Esophagus muscularis mucosa (tissue), 4 donors: ENCODE measurements at regions not wholly inside any gene's neighbourhood (a gene's known extent, or its start where the extent isn't known, plus 50 kb on each side); places are given as distances from the start of the nearest gene placed in this dataset.
A peak's percentile ranks its signal among the peaks of the same experiment; 100 is the strongest.

ENCODE experiments used
- DNase-seq: peaks from one replicate; pipeline ENCODE4 v3.0.0-alpha.2; 2017; ENCODE audit errors: extremely low spot score
- H3K27ac ChIP-seq, 4 donors: fragments of 200-600 bp; sonication (generic); replicated peaks in 1 of 4; 1 replicate in 3 of 4; 2 replicates in 1 of 4; pipeline ENCODE4 v1.5.1; 2016 to 2019; ENCODE audit warnings: mild to moderate bottlenecking in 1 of 4
- H3K27me3 ChIP-seq, 4 donors: fragments of 200-600 bp; sonication (generic); one replicate each; pipeline versions ENCODE4 v1.5.1 to v1.6.0; 2016 to 2019
- H3K36me3 ChIP-seq, 4 donors: fragments of 200-600 bp; sonication (generic); one replicate each; pipeline ENCODE4 v1.5.1; 2016 to 2019
- H3K4me1 ChIP-seq, 4 donors: fragments of 200-600 bp; sonication (generic); one replicate each; pipeline ENCODE4 v1.5.1; 2016 to 2019
- H3K4me3 ChIP-seq, 4 donors: fragments of 200-600 bp; sonication (generic); 1 replicate in 2 of 4; 2 replicates in 2 of 4; pipeline ENCODE4 v1.5.1; 2016 to 2019; ENCODE audit warnings: mild to moderate bottlenecking in 4 of 4, moderate library complexity in 1 of 4
- H3K9me3 ChIP-seq, 4 donors: fragments of 200-600 bp; sonication (generic); 1 replicate in 3 of 4; 2 replicates in 1 of 4; pipeline ENCODE4 v1.5.1; 2016 to 2019
- CTCF ChIP-seq, 3 experiments: fragments of 200-600 bp in 2 of 3; fragments of 450-650 bp in 1 of 3; sonication (generic) in 2 of 3; IDR thresholded peaks; one replicate each; pipeline ENCODE4 v1.5.1; 2017 to 2019; ENCODE audit warnings: antibody characterized with exemption in 3 of 3, mild to moderate bottlenecking in 2 of 3, moderate library complexity in 1 of 3
- EP300 ChIP-seq: sonication (generic); formaldehyde crosslinking; IDR thresholded peaks from one replicate; pipeline ENCODE4 v1.6.1; 2017; ENCODE audit warnings: antibody characterized with exemption
- POLR2A ChIP-seq: fragments of 450-650 bp; IDR thresholded peaks from one replicate; pipeline ENCODE4 v1.6.1; 2017; ENCODE audit warnings: antibody characterized with exemption, moderate library complexity, mild to moderate bottlenecking, low read depth
- POLR2AphosphoS5 ChIP-seq, 2 donors: sonication (generic); formaldehyde crosslinking; IDR thresholded peaks; one replicate each; pipeline ENCODE4 v1.6.1; 2017; ENCODE audit warnings: antibody characterized with exemption in 2 of 2
- WGBS: methylation state at CpG from one replicate; pipeline ENCODE4 v1.1.5; 2018; 5-methylcytosine and 5-hydroxymethylcytosine counted together
- intact Hi-C: fragments of 100-400 bp; cut with DNase I; formaldehyde crosslinking; loops from one replicate; pipeline ENCODE4 v1.15.1; 2023

DNA sequence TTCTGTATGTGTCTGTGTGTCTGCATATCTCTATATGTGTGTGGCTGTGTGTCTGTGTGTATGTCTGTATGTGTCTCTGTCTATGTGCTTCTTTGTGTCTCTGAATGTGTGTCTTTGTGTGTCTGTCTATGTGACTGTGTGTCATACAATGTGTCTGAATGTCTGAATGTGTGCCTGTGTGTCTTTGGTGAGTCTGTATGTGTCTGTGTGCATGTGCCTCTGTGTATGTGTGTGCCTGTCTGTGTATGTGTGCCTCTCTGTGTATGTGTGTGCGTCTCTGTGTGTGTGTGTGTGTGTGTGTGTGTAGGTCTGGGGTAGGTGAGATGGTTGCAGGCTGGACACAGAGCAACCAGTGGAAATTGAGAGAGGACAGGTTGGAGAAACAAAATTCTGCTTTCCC is 435.3 kb downstream of the ARHGEF28 start:
- Histone ChIP-seq H3K4me1 (no peaks in the 10 kb centered on the region), H3K27ac (no peak overlapping the region), H3K36me3 (no peaks in the 10 kb centered on the region), H3K4me3 (no peak overlapping the region), H3K27me3 (no peaks in the 10 kb centered on the region), H3K9me3 (no peaks in the 10 kb centered on the region)
- intact Hi-C loops: no loop called here
- no peak for DNase-seq
- 86% methylated on average over 1 of the region's 1 CpG for WGBS
- TF ChIP-seq POLR2A (no peak), EP300 (no peak), CTCF (IDR thresholded peaks at IDR 0.05) (no peak), POLR2AphosphoS5 (IDR thresholded peaks at IDR 0.05) (no peak)

DNA sequence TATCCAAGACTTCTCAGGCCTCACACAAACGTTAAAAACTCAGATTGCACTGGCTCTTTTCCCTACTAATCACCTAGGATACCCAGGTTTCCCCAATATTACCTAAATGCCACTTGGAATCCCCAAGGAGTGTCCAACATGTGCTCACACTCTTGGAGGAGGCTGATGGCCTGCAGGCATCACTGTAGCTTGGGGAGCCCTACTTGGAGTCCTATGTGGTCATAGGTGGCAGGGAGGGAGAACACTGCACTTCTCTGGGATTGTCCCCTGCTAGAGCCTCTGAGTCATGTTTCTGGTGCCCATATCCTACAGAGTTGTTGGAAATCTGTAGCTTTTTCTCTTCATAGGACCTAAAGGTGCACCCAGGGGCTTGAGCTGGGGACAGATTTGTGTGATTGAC is 433.7 kb downstream of the ARHGEF28 start:
- no peak for DNase-seq
- Histone ChIP-seq H3K4me3 (no peak overlapping the region), H3K9me3 (no peaks in the 10 kb centered on the region), H3K27me3 (no peaks in the 10 kb centered on the region), H3K36me3 (no peaks in the 10 kb centered on the region), H3K27ac (no peak overlapping the region), H3K4me1 (no peaks in the 10 kb centered on the region)
- WGBS: 61% methylated on average over 1 of the region's 1 CpG
- TF ChIP-seq POLR2AphosphoS5 (IDR thresholded peaks at IDR 0.05) (no peak), EP300 (no peak), POLR2A (no peak), CTCF (IDR thresholded peaks at IDR 0.05) (no peak)
- intact Hi-C loops: no loop called here

- intact Hi-C loops: no loop called here
- TF ChIP-seq EP300 (no peak), POLR2AphosphoS5 (IDR thresholded peaks at IDR 0.05) (no peak), CTCF (IDR thresholded peaks at IDR 0.05) (peak; percentile 15 to 31 (median 22)), POLR2A (no peak)
- no peaks in the 10 kb centered on the region for H3K9me3 ChIP-seq
Measured at GRCh38 chr5:74056789-74057164, 430.8 kb downstream of the ARHGEF28 start.

DNA sequence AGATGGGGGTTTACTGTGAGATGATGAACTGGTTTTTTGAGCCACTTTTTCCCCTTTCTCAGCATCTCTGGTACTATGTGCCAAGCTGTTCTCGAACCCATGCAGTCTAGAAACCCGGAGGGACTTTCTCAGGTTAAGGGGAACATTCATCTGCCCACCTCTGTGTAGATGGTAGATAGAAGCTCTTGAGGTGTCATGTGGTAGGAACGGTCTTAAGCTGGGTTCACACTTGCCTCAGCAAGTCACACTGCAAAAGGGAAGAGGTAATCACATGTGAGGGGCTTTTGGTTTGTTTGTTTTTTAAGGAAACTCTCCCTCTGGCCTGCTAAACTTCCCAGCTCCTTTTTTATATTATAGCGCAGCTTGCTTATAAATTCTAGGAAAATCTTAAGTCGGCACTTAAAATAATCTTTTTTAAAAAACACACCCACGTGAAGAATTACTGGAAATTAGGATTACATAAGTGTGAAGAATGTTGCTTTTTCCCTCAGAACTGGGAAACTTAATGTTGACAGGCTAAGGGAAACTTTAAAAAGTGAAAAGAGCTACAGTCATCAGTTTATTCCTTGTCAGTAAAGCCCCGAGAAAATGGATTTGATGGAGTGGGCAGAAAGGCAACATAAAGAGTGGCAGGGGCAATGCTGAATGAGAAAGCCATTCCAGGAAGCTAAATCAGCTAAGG is 430.3 kb downstream of the ARHGEF28 start:
- Histone ChIP-seq H3K27me3 (no peaks in the 10 kb centered on the region), H3K36me3 (no peaks in the 10 kb centered on the region), H3K27ac (no peak overlapping the region), H3K4me3 (no peak overlapping the region), H3K9me3 (no peaks in the 10 kb centered on the region), H3K4me1 (no peaks in the 10 kb centered on the region)
- no peak for TF ChIP-seq POLR2A
- TF ChIP-seq EP300: no peak
- TF ChIP-seq POLR2AphosphoS5 (IDR thresholded peaks at IDR 0.05): no peak
- no peak for TF ChIP-seq CTCF (IDR thresholded peaks at IDR 0.05)
- WGBS: 73% methylated on average over 7 of the region's 7 CpGs
- no peak for DNase-seq
- intact Hi-C loops: no loop called here

More at GRCh38 chr5:74056789-74057164, 430.8 kb downstream of the ARHGEF28 start:
- Histone ChIP-seq H3K4me1 (no peaks in the 10 kb centered on the region), H3K27me3 (no peaks in the 10 kb centered on the region), H3K27ac (no peak overlapping the region), H3K36me3 (no peaks in the 10 kb centered on the region), H3K4me3 (no peak overlapping the region)
- DNase-seq: no peak
